HG03159 (cell line): ENCODE measurements at regions not wholly inside any gene's neighbourhood (a gene's known extent, or its start where the extent isn't known, plus 50 kb on each side); places are given as distances from the start of the nearest gene placed in this dataset.
A peak's percentile ranks its signal among the peaks of the same experiment; 100 is the strongest.

Experiments
- ATAC-seq: cut with Tn5 transposase; IDR thresholded peaks from one replicate; pipeline ENCODE4 v1.9.1; 2021; ENCODE audit warnings: mild to moderate bottlenecking, moderate library complexity; ENCODE audit not compliant: unreplicated experiment

- no peak for ATAC-seq
Measured at GRCh38 chr6:104332364-104332763, 527.4 kb downstream of the HACE1 start.

- peak; percentile 73 for ATAC-seq
Measured at GRCh38 chr6:104326173-104327001, 533.3 kb downstream of the HACE1 start.

DNA sequence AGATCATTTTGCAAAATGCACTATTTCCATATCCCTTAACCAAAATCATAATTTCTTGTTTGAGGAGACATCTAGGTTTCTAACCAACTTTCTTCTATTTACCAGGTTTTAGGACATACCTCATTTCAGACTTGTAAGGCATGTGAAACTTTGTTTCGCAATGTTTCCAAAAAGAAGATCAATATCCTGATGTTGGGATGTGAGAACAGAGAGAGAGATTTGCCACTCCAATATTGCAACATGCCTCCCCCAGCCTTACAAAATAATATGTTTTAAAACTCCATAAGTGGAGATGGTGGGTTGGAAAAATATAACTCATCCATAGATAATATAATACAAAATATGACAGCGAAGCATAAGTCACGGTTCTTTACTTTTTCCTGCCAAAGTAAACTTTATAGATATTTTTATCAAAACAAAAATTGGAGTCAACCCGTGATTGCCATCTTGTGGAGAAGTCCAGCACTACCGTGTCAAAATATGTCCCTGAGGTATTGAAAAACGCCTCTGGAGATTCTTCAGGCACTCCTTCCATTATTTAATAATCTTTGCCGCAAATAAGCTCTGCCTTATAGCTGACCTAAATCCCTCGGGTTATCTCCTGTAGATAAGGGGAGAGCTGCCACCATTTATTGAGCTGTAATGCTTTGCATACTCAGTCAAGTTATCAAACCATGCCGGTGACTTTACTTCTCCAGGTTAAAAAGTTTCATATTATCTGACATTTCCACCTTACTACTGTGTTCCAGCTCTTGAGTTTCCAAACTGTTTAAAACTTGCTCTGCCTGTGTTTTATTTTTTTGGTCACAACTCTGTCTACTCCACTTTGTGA is 534.2 kb downstream of the HACE1 start:
- ATAC-seq, result peak; percentile 40

GRCh38 chr6:104324301-104324700 is 535.4 kb downstream of the HACE1 start:
- no peak for ATAC-seq

DNA sequence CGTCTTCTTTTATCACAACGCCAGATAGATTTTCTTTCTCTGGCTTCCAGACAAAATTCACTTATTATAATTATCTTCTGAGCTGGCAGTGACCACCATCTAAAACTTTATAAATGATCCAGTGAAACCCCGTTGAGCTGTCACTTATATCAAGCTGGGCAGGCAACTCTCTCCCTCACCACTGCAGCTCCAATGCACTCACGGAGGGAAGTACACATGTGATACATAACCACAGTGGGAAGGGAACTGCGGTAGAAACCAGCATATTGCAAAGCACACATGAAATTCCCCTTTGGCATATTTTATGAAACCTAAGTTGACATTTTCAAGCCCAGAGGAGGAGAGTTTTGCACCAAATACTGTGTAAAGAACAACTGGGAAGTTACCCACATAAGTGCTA is 536.9 kb downstream of the HACE1 start:
- no peak for ATAC-seq

DNA sequence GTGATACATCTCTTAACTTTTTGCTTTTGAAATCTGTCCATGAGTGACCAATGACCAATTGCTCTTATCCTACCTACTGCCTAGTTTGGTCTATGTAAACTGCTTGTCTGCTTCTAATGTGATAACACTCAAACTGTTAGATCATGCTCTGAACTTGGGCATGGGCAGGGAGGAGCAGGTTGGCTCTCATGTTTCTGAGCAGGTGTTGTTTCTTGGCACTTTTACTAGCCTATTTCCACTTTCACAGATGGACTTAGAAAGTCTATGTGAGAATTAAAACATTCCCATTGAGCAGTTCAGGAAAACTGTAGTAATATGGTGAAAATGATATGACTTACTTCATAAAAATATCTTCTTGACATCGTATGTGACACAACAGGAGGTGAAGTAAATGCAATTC is 538.4 kb downstream of the HACE1 start:
- ATAC-seq, result no peak

GRCh38 chr6:104320896-104321295 is 538.8 kb downstream of the HACE1 start:
- ATAC-seq, result no peak

DNA sequence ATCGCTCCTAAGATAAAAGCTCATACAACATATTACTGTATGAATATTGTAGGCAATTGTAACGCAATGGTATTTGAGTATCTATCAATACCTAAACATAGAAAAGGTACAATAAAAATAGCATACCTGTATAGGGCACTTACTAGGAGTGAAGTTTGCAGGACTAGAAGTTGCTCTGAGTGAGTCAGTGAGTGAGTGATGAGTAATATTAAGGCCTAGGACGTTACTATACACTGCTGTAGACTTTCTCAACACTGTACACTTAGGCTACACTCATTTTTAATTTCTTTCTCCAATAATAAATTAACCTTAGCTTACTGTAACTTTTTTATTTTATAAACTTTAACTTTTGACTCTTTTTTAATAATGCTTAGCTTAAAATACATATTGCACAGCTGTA is 546.9 kb downstream of the HACE1 start:
- ATAC-seq, result no peak

GRCh38 chr6:104306211-104306610 is 553.5 kb downstream of the HACE1 start:
- no peak for ATAC-seq

GRCh38 chr6:104305206-104305605 is 554.5 kb downstream of the HACE1 start:
- ATAC-seq, result no peak

- ATAC-seq, result no peak
Measured at GRCh38 chr6:104301951-104302350, 557.8 kb downstream of the HACE1 start.

DNA sequence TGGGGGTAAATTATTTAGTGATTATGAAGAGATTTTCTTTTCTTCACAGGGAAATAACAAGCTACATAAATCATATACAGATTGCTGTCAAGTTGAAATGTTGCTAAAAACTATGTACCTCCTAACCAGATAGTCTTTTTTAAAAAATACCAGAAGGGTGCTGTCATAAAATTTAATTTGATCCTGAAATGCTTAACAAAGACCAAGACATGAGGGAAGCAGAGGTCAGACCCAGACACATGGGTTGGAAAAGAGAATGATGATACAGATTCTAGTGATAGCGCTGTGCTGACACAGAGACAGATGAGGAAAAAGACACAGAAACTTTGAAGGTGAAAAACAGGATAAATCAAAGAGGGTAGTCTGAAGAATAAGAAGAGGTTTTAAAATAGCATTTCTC is 573.1 kb downstream of the HACE1 start:
- ATAC-seq, result no peak

GRCh38 chr6:104284872-104285271 is 574.8 kb downstream of the HACE1 start:
- ATAC-seq, result no peak

DNA sequence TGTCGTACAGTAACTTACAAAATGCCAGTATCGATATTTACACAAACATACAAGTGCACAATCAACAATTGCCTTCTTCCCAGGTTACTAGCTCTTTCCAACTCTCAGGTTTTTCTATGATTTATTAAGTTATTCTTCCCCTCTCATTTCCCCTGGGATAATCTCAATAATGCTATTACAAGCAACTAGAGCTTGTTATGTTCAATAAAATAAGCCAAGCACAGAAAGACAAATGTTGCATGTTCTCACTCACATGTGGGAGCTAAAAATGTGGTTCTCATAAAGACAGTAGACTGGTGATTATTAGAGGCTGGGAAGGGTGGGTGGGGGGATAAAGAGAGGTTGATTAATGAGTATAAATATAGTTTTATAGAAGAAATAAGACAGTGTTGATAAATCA is 577.1 kb downstream of the HACE1 start:
- ATAC-seq, result no peak

DNA sequence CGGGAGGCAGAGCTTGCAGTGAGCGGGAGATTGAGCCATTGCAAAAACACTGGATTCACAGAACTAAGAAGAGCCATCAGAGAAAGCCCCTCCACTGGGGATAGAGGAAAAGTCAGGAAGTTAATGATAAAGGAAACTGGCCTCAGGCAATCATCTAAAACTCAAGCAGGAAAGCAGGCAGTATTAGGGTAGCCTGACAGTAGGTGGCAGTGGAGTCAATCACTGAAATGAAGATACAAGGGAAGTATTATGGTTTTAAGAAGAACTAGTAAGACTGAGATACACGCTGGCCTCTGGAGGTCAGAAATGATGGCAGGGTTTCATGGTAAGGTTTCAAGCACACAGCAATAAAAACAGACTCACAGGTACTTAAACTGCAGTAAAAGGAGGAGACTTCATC is 578.3 kb downstream of the HACE1 start:
- ATAC-seq, result no peak

- no peak for ATAC-seq
Measured at GRCh38 chr6:104268389-104268788, 591.3 kb downstream of the HACE1 start.

DNA sequence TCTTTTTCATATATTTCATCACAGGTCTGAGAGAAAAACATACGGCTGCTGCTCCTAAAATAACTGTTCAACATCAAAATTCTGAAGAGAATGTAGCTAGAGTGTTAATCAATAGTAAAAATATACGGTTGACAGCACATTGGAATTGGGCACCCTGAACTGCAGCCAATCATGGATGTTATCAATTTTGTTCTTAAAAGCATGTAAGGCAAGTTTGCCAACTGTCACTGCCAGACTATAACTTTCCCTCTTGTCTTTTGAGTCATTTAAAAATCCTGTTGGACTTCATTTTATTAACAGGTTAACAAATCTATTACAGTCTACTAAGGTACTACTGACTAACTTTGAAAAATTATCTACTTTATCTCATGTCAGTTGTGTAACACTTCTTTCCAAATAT is 592.8 kb downstream of the HACE1 start:
- no peak for ATAC-seq

GRCh38 chr6:104256646-104257045 is 603.1 kb downstream of the HACE1 start:
- ATAC-seq, result no peak

GRCh38 chr6:104253236-104253635 is 606.5 kb downstream of the HACE1 start:
- ATAC-seq, result no peak

DNA sequence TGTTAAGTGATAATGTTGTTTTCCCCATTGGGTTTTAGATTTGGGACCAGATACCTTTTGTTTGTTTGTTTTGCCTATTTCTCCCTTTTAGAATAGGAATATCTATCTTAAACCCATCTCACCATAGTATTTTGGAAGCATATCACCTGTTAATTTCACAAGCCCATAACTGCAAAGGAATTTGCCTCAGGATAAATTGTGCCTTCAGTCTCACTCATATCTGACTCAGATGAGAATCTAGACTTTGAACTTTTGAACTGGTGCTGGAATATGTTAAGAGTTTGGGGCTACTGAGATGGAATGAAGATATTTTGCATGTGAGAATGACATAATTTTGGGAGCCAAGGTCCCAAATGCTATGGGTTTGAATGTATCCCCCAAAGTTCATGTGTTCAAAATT is 607.4 kb downstream of the HACE1 start:
- no peak for ATAC-seq

GRCh38 chr6:104251651-104252050 is 608.1 kb downstream of the HACE1 start:
- no peak for ATAC-seq

- no peak for ATAC-seq
Measured at GRCh38 chr6:104240865-104241264, 618.9 kb downstream of the HACE1 start.
